Breast epithelium (tissue), 4 donors: ENCODE measurements at regions not wholly inside any gene's neighbourhood (a gene's known extent, or its start where the extent isn't known, plus 50 kb on each side); places are given as distances from the start of the nearest gene placed in this dataset.

Source experiments
- DNase-seq, 2 donors: peaks; one replicate each; pipeline ENCODE4 v3.0.0-alpha.2; 2019; ENCODE audit warnings: low spot score in 2 of 2
- H3K27ac ChIP-seq, 2 donors: fragments of 200-600 bp; sonication (generic) in 1 of 2; one replicate each; pipeline ENCODE4 v1.5.1; 2016 to 2019; ENCODE audit warnings: mild to moderate bottlenecking in 1 of 2
- H3K27me3 ChIP-seq, 2 donors: fragments of 200-600 bp; sonication (generic) in 1 of 2; one replicate each; pipeline versions ENCODE4 v1.5.1 to v1.6.0; 2017 to 2019; ENCODE audit warnings: control low read depth in 1 of 2, mild to moderate bottlenecking in 1 of 2
- H3K36me3 ChIP-seq: fragments of 200-600 bp; one replicate; pipeline ENCODE4 v1.5.1; 2019
- H3K4me1 ChIP-seq, 2 donors: fragments of 200-600 bp; sonication (generic); one replicate each; pipeline ENCODE4 v1.5.1; 2016 to 2019; ENCODE audit warnings: control low read depth in 1 of 2
- H3K4me3 ChIP-seq, 3 donors: fragments of 200-600 bp; sonication (generic); 1 replicate in 2 of 3; 2 replicates in 1 of 3; pipeline ENCODE4 v1.5.1; 2016 to 2019; ENCODE audit warnings: mild to moderate bottlenecking in 3 of 3, moderate library complexity in 2 of 3
- H3K9me3 ChIP-seq, 2 donors: fragments of 200-600 bp; sonication (generic) in 1 of 2; one replicate each; pipeline ENCODE4 v1.5.1; 2016 to 2019; ENCODE audit warnings: control low read depth in 1 of 2
- CTCF ChIP-seq, 3 donors: fragments of 450-650 bp; IDR thresholded peaks; one replicate each; pipeline ENCODE4 v1.5.1; 2016 to 2017; ENCODE audit warnings: antibody characterized with exemption in 3 of 3, mild to moderate bottlenecking in 3 of 3, moderate library complexity in 3 of 3
- POLR2A ChIP-seq: fragments of 450-650 bp; IDR thresholded peaks from one replicate; pipeline ENCODE4 v1.6.1; 2016; ENCODE audit warnings: antibody characterized with exemption, mild to moderate bottlenecking, moderate library complexity
- POLR2AphosphoS5 ChIP-seq, 3 donors: sonication (generic); formaldehyde crosslinking; IDR thresholded peaks; one replicate each; pipeline ENCODE4 v1.6.1; 2017; ENCODE audit warnings: antibody characterized with exemption in 3 of 3
- intact Hi-C: fragments of 100-400 bp; cut with DNase I; formaldehyde crosslinking; loops from one replicate; pipeline ENCODE4 v1.15.1; 2023; ENCODE audit warnings: low total_unique reads

DNA sequence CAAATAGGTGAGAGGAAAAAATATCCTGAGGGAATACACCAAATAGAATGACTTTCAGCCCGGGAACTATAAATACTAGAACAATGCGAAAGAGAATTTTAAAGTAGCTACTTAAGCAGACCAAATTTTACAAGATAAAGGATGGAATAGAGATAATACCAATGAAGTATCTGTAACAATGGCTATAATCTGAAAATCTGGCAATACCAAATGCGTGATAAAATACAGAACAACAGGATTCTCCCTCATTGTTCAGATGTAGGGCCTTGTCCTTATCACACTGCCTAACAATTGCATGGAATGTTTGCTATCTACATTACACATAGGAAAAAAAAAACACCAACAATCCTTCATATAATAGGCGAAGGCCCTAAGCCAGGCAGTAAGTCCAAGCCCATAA is 815.4 kb upstream of the MDGA2 start:
- Histone ChIP-seq H3K36me3 (no peaks in the 10 kb centered on the region), H3K4me1 (no peaks in the 10 kb centered on the region), H3K27me3 (no peaks in the 10 kb centered on the region), H3K4me3 (no peak overlapping the region), H3K27ac (no peak overlapping the region), H3K9me3 (no peaks in the 10 kb centered on the region)
- intact Hi-C loops = no loop called here
- no peak for DNase-seq
- TF ChIP-seq POLR2AphosphoS5 (IDR thresholded peaks at IDR 0.05) = no peak
- TF ChIP-seq POLR2A = no peak
- no peak for TF ChIP-seq CTCF (IDR thresholded peaks at IDR 0.05)

- no peaks in the 10 kb centered on the region for H3K27me3 ChIP-seq
- no peaks in the 10 kb centered on the region for H3K9me3 ChIP-seq
- H3K36me3 ChIP-seq = no peaks in the 10 kb centered on the region
- intact Hi-C loops = no loop called here
- TF ChIP-seq POLR2A (no peak), CTCF (IDR thresholded peaks at IDR 0.05) (no peak), POLR2AphosphoS5 (IDR thresholded peaks at IDR 0.05) (no peak)
- no peak overlapping the region for H3K27ac ChIP-seq
- DNase-seq = no peak
- H3K4me3 ChIP-seq = no peak overlapping the region
- H3K4me1 ChIP-seq = no peaks in the 10 kb centered on the region
Measured at GRCh38 chr14:48473944-48474343, 798.5 kb upstream of the MDGA2 start.

GRCh38 chr14:48456051-48456450 is 780.6 kb upstream of the MDGA2 start:
- TF ChIP-seq CTCF (IDR thresholded peaks at IDR 0.05) = no peak
- TF ChIP-seq POLR2AphosphoS5 (IDR thresholded peaks at IDR 0.05) = no peak
- H3K36me3 ChIP-seq = no peaks in the 10 kb centered on the region
- no peaks in the 10 kb centered on the region for H3K4me1 ChIP-seq
- no peaks in the 10 kb centered on the region for H3K27me3 ChIP-seq
- H3K4me3 ChIP-seq = no peak overlapping the region
- DNase-seq = no peak
- H3K27ac ChIP-seq = no peak overlapping the region
- no peaks in the 10 kb centered on the region for H3K9me3 ChIP-seq
- intact Hi-C loops = no loop called here

DNA sequence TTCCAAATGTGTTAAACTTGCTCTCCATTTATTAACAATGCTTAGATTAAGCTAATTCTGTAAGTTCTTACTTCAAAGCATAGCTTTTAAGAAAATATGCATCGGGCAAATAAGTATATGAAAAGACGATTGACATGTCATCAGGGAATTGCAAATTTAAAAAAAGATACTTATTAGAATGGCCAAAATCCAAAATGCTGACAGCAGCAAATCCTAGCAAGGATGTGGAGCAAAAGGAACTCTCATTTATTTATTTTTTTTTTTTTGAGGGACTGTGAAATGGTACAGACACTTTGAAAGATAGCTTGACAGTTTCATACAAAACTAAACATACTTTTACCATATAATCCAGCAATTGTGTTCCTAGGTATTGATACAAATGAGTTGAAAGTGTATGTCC is 779.5 kb upstream of the MDGA2 start:
- Histone ChIP-seq H3K9me3 (no peaks in the 10 kb centered on the region), H3K27me3 (no peaks in the 10 kb centered on the region)
- intact Hi-C loops = no loop called here

GRCh38 chr14:48452437-48452995 is 777.1 kb upstream of the MDGA2 start:
- intact Hi-C loops = no loop called here
- no peak for TF ChIP-seq POLR2A
- TF ChIP-seq CTCF (IDR thresholded peaks at IDR 0.05) = no peak
- TF ChIP-seq POLR2AphosphoS5 (IDR thresholded peaks at IDR 0.05) = no peak
- Histone ChIP-seq H3K27me3 (no peaks in the 10 kb centered on the region), H3K4me3 (no peak overlapping the region), H3K9me3 (no peaks in the 10 kb centered on the region), H3K4me1 (no peaks in the 10 kb centered on the region), H3K27ac (no peak overlapping the region), H3K36me3 (no peaks in the 10 kb centered on the region)
- DNase-seq = no peak

More for the DNA sequence above, 779.5 kb upstream of the MDGA2 start:
- DNase-seq = no peak
- no peak overlapping the region for H3K4me3 ChIP-seq
- no peaks in the 10 kb centered on the region for H3K4me1 ChIP-seq
- TF ChIP-seq CTCF (IDR thresholded peaks at IDR 0.05) (no peak), POLR2AphosphoS5 (IDR thresholded peaks at IDR 0.05) (no peak), POLR2A (no peak)
- H3K36me3 ChIP-seq = no peaks in the 10 kb centered on the region
- no peak overlapping the region for H3K27ac ChIP-seq
